ENCODE measurements at regions not wholly inside any gene's neighbourhood (a gene's known extent, or its start where the extent isn't known, plus 50 kb on each side); places are given as distances from the start of the nearest gene placed in this dataset.

DNA sequence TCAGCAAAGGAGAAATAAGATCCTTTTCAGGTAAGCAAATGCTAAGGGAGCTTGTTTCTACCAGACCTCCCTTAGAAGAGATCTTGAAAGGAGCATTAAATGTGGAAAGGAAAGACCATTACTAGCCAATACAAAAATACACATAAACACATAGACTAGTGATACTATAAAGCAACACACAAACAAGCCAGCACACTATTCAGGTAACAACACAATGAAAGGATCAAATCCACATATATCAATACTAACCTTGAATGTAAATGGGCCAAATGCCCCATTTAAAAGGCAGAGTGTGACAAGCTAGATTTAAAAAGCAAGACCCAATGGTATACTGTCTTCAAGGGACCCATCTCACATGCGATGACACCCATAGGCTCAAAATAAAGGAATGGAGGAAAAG is 317.6 kb downstream of the TBL1XR1 start:
- DNase-seq (no peak), ATAC-seq (ENCODE audit: insufficient read depth, low FRiP score) (no peak)
- TF ChIP-seq, protein P1, sequence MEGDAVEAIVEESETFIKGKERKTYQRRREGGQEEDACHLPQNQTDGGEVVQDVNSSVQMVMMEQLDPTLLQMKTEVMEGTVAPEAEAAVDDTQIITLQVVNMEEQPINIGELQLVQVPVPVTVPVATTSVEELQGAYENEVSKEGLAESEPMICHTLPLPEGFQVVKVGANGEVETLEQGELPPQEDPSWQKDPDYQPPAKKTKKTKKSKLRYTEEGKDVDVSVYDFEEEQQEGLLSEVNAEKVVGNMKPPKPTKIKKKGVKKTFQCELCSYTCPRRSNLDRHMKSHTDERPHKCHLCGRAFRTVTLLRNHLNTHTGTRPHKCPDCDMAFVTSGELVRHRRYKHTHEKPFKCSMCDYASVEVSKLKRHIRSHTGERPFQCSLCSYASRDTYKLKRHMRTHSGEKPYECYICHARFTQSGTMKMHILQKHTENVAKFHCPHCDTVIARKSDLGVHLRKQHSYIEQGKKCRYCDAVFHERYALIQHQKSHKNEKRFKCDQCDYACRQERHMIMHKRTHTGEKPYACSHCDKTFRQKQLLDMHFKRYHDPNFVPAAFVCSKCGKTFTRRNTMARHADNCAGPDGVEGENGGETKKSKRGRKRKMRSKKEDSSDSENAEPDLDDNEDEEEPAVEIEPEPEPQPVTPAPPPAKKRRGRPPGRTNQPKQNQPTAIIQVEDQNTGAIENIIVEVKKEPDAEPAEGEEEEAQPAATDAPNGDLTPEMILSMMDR (IDR thresholded peaks at IDR 0.05; ENCODE audit: control extremely low read depth, extremely low read depth), result no peak
- Histone ChIP-seq H3K27ac (ENCODE audit: low read depth in 1 of 2, low read length in 1 of 2) (no peak overlapping the region), H3K36me3 (ENCODE audit: control insufficient read depth in 4 of 4, insufficient read depth in 4 of 4, low read length in 4 of 4) (no peaks in the 10 kb centered on the region), H3K9ac (ENCODE audit: insufficient read depth in 1 of 2, low read length in 2 of 2) (no peak overlapping the region), H3K4me1 (ENCODE audit: control insufficient read depth in 5 of 5, insufficient read depth in 5 of 5, low read length in 5 of 5) (no peaks in the 10 kb centered on the region), H3K9me3 (ENCODE audit: control insufficient read depth in 4 of 4, insufficient read depth in 3 of 4, low read length in 3 of 4) (peaks cover 0 to 7% (median 1%) of the 10 kb centered on the region in 4 donors), H3K4me3 (no peak overlapping the region), H3K27me3 (ENCODE audit: control insufficient read depth in 3 of 3, insufficient read depth in 3 of 3, low read length in 2 of 3) (no peaks in the 10 kb centered on the region)
- 100% methylated on average over 1 of the region's 1 CpG for WGBS, 2 donors

DNA sequence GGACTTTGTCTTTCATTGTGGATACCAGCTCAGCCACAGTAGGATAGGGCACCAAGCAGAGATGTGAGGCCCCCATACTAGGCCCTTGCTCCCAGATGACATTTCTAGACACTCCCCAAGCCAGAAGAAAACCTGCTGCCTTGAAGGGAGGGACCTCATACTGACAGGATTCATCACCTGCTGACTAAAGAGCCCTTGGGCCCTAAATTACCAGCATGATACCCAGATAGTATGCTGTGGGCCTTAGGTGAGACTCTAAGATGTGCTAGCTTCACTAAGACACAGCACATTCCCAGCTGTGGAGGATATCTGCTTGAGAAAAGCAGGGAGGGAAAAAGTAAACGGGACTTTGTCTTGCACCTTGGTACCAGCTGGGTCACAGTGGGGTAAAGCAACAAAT is 324.0 kb downstream of the TBL1XR1 start:
- Histone ChIP-seq H3K27me3 (ENCODE audit: control insufficient read depth in 3 of 3, insufficient read depth in 3 of 3, low read length in 2 of 3) (no peaks in the 10 kb centered on the region), H3K9ac (ENCODE audit: insufficient read depth in 1 of 2, low read length in 2 of 2) (no peak overlapping the region), H3K27ac (ENCODE audit: low read depth in 1 of 2, low read length in 1 of 2) (no peak overlapping the region), H3K4me3 (no peak overlapping the region), H3K36me3 (ENCODE audit: control insufficient read depth in 4 of 4, insufficient read depth in 4 of 4, low read length in 4 of 4) (no peaks in the 10 kb centered on the region), H3K9me3 (ENCODE audit: control insufficient read depth in 4 of 4, insufficient read depth in 3 of 4, low read length in 3 of 4) (peaks cover 0 to 12% (median 0%) of the 10 kb centered on the region in 4 donors), H3K4me1 (ENCODE audit: control insufficient read depth in 5 of 5, insufficient read depth in 5 of 5, low read length in 5 of 5) (peaks cover 0 to 2% (median 0%) of the 10 kb centered on the region in 5 donors)
- TF ChIP-seq, protein P1 (IDR thresholded peaks at IDR 0.05; ENCODE audit: control extremely low read depth, extremely low read depth), result no peak
- 83% methylated on average over 1 of the region's 1 CpG for WGBS, 2 donors
- no peak for ATAC-seq (ENCODE audit: insufficient read depth, low FRiP score)
- no peak for DNase-seq

GRCh38 chr3:176872771-176873209 is 324.5 kb downstream of the TBL1XR1 start:
- Histone ChIP-seq H3K36me3 (ENCODE audit: control insufficient read depth in 4 of 4, insufficient read depth in 4 of 4, low read length in 4 of 4) (no peaks in the 10 kb centered on the region), H3K4me3 (no peak overlapping the region), H3K27ac (ENCODE audit: low read depth in 1 of 2, low read length in 1 of 2) (no peak overlapping the region), H3K9ac (ENCODE audit: insufficient read depth in 1 of 2, low read length in 2 of 2) (no peak overlapping the region), H3K27me3 (ENCODE audit: control insufficient read depth in 3 of 3, insufficient read depth in 3 of 3, low read length in 2 of 3) (no peaks in the 10 kb centered on the region), H3K4me1 (ENCODE audit: control insufficient read depth in 5 of 5, insufficient read depth in 5 of 5, low read length in 5 of 5) (peaks cover 0 to 2% (median 0%) of the 10 kb centered on the region in 5 donors), H3K9me3 (ENCODE audit: control insufficient read depth in 4 of 4, insufficient read depth in 3 of 4, low read length in 3 of 4) (peaks cover 0 to 12% (median 0%) of the 10 kb centered on the region in 4 donors)
- 22 to 33% methylated on average over 4 of the region's 4 CpGs for WGBS, 2 donors
- ATAC-seq (ENCODE audit: insufficient read depth, low FRiP score) (peak; percentile 66), DNase-seq (peak; percentile 37 to 64 (median 43))
- TF ChIP-seq, protein P1 (IDR thresholded peaks at IDR 0.05; ENCODE audit: control extremely low read depth, extremely low read depth), result peak; percentile 66

GRCh38 chr3:176870451-176870850 is 326.8 kb downstream of the TBL1XR1 start:
- no peaks in the 10 kb centered on the region for H3K36me3 ChIP-seq (ENCODE audit: control insufficient read depth in 4 of 4, insufficient read depth in 4 of 4, low read length in 4 of 4)
- TF ChIP-seq, protein P1 (IDR thresholded peaks at IDR 0.05; ENCODE audit: control extremely low read depth, extremely low read depth), result no peak
- no peak for ATAC-seq (ENCODE audit: insufficient read depth, low FRiP score)
- H3K27ac ChIP-seq (ENCODE audit: low read depth in 1 of 2, low read length in 1 of 2), result no peak overlapping the region
- H3K4me3 ChIP-seq, result no peak overlapping the region
- no peak overlapping the region for H3K9ac ChIP-seq (ENCODE audit: insufficient read depth in 1 of 2, low read length in 2 of 2)
- H3K4me1 ChIP-seq (ENCODE audit: control insufficient read depth in 5 of 5, insufficient read depth in 5 of 5, low read length in 5 of 5), result peaks cover 0 to 2% (median 0%) of the 10 kb centered on the region in 5 donors
- H3K9me3 ChIP-seq (ENCODE audit: control insufficient read depth in 4 of 4, insufficient read depth in 3 of 4, low read length in 3 of 4), result peaks cover 0 to 7% (median 1%) of the 10 kb centered on the region in 4 donors
- DNase-seq, result no peak
- H3K27me3 ChIP-seq (ENCODE audit: control insufficient read depth in 3 of 3, insufficient read depth in 3 of 3, low read length in 2 of 3), result no peaks in the 10 kb centered on the region
- 50 to 100% methylated on average over 1 of the region's 1 CpG for WGBS, 2 donors
